HUES64 (cell line): ENCODE measurements at regions not wholly inside any gene's neighbourhood (a gene's known extent, or its start where the extent isn't known, plus 50 kb on each side); places are given as distances from the start of the nearest gene placed in this dataset.

Source experiments
- H3K27ac ChIP-seq: 2 replicates; pipeline ENCODE4 v1.7.0; 2013; ENCODE audit warnings: low read depth, low read length, inconsistent platforms
- H3K27me3 ChIP-seq: 2 replicates; pipeline ENCODE4 v1.6.1; 2013; ENCODE audit warnings: mild to moderate bottlenecking, low read length; ENCODE audit not compliant: insufficient read depth
- H3K36me3 ChIP-seq: 2 replicates; pipeline ENCODE4 v1.6.1; 2013; ENCODE audit warnings: mild to moderate bottlenecking, low read length; ENCODE audit not compliant: insufficient read depth
- H3K4me1 ChIP-seq: 2 replicates; pipeline ENCODE4 v1.6.1; 2013; ENCODE audit warnings: mild to moderate bottlenecking, low read length, moderate library complexity; ENCODE audit not compliant: insufficient read depth
- H3K4me3 ChIP-seq: 2 replicates; pipeline ENCODE4 v1.5.1; 2013; ENCODE audit warnings: mild to moderate bottlenecking, low read length, moderate library complexity
- H3K9ac ChIP-seq: 2 replicates; pipeline ENCODE4 v1.6.1; 2013; ENCODE audit warnings: mild to moderate bottlenecking, low read depth, low read length
- H3K9me3 ChIP-seq: 2 replicates; pipeline ENCODE4 v1.6.1; 2013; ENCODE audit warnings: low read depth, low read length; ENCODE audit not compliant: insufficient read depth
- WGBS: fragments of 150-250, 120-280 bp; methylation state at CpG from one replicate; pipeline ENCODE4 v1.1.7; 2013; ENCODE audit warnings: missing lambda C conversion rate; 5-methylcytosine and 5-hydroxymethylcytosine counted together

- Histone ChIP-seq H3K36me3 (no peaks in the 10 kb centered on the region), H3K4me3 (no peak overlapping the region), H3K4me1 (no peaks in the 10 kb centered on the region), H3K9ac (no peak overlapping the region), H3K27me3 (0 out of 2 replicates have a peak, but pooled peaks cover 3% of the 10 kb centered on the region), H3K9me3 (peaks cover 7% of the 10 kb centered on the region), H3K27ac (no peak overlapping the region)
- 93% methylated on average over 8 of the region's 8 CpGs for WGBS
Observed at GRCh38 chr11:134751031-134751585, 339.1 kb upstream of the B3GAT1 start.

GRCh38 chr11:134750619-134751018 is 338.6 kb upstream of the B3GAT1 start:
- no peaks in the 10 kb centered on the region for H3K4me1 ChIP-seq
- no peak overlapping the region for H3K9ac ChIP-seq
- H3K27me3 ChIP-seq: 0 out of 2 replicates have a peak, but pooled peaks cover 3% of the 10 kb centered on the region
- 94% methylated on average over 2 of the region's 2 CpGs for WGBS
- H3K27ac ChIP-seq: no peak overlapping the region
- no peak overlapping the region for H3K4me3 ChIP-seq
- peaks cover 7% of the 10 kb centered on the region for H3K9me3 ChIP-seq
- H3K36me3 ChIP-seq: no peaks in the 10 kb centered on the region

- Histone ChIP-seq H3K9me3 (peaks cover 7% of the 10 kb centered on the region), H3K4me3 (no peak overlapping the region), H3K4me1 (no peaks in the 10 kb centered on the region), H3K27ac (no peak overlapping the region), H3K36me3 (no peaks in the 10 kb centered on the region), H3K9ac (no peak overlapping the region), H3K27me3 (0 out of 2 replicates have a peak, but pooled peaks cover 3% of the 10 kb centered on the region)
- WGBS: 47% methylated on average over 5 of the region's 5 CpGs
Observed at GRCh38 chr11:134749040-134749839, 337.2 kb upstream of the B3GAT1 start.

- Histone ChIP-seq H3K4me3 (no peak overlapping the region), H3K9ac (no peak overlapping the region), H3K27me3 (0 out of 2 replicates have a peak, but pooled peaks cover 3% of the 10 kb centered on the region), H3K36me3 (no peaks in the 10 kb centered on the region), H3K9me3 (peaks cover 7% of the 10 kb centered on the region), H3K4me1 (no peaks in the 10 kb centered on the region; the same call in 1 of the 2 replicates), H3K27ac (no peak overlapping the region)
- WGBS: 87% methylated on average over 2 of the region's 2 CpGs
Observed at GRCh38 chr11:134746609-134747008, 334.6 kb upstream of the B3GAT1 start.

GRCh38 chr11:134745456-134745855 is 333.4 kb upstream of the B3GAT1 start:
- H3K4me3 ChIP-seq: no peak overlapping the region
- H3K4me1 ChIP-seq: no peaks in the 10 kb centered on the region; the same call in 1 of the 2 replicates
- no peak overlapping the region for H3K9ac ChIP-seq
- H3K9me3 ChIP-seq: peaks cover 7% of the 10 kb centered on the region
- H3K27me3 ChIP-seq: 0 out of 2 replicates have a peak, but pooled peaks cover 3% of the 10 kb centered on the region
- no peaks in the 10 kb centered on the region for H3K36me3 ChIP-seq
- 96% methylated on average over 3 of the region's 3 CpGs for WGBS
- H3K27ac ChIP-seq: no peak overlapping the region

- Histone ChIP-seq H3K4me3 (no peak overlapping the region), H3K4me1 (no peaks in the 10 kb centered on the region; the same call in 1 of the 2 replicates), H3K9ac (no peak overlapping the region), H3K27me3 (no peaks in the 10 kb centered on the region), H3K27ac (no peak overlapping the region), H3K36me3 (no peaks in the 10 kb centered on the region), H3K9me3 (peaks cover 7% of the 10 kb centered on the region)
- 95% methylated on average over 4 of the region's 4 CpGs for WGBS
Observed at GRCh38 chr11:134743820-134744195, 331.8 kb upstream of the B3GAT1 start.

GRCh38 chr11:134742956-134743819 is 331.1 kb upstream of the B3GAT1 start:
- Histone ChIP-seq H3K36me3 (no peaks in the 10 kb centered on the region), H3K27me3 (no peaks in the 10 kb centered on the region), H3K27ac (no peak overlapping the region; the same call in 1 of the 2 replicates), H3K9ac (no peak overlapping the region), H3K4me3 (no peak overlapping the region), H3K9me3 (peaks cover 3% of the 10 kb centered on the region), H3K4me1 (no peaks in the 10 kb centered on the region; the same call in 1 of the 2 replicates)
- 76% methylated on average over 12 of the region's 12 CpGs for whole genome bisulfite sequencing

GRCh38 chr11:134742224-134742612 is 330.2 kb upstream of the B3GAT1 start:
- Histone ChIP-seq H3K27me3 (no peaks in the 10 kb centered on the region), H3K9ac (no peak overlapping the region), H3K27ac (no peak overlapping the region), H3K4me3 (no peak overlapping the region), H3K9me3 (no peaks in the 10 kb centered on the region; the same call in 1 of the 2 replicates), H3K4me1 (no peaks in the 10 kb centered on the region; the same call in 1 of the 2 replicates), H3K36me3 (no peaks in the 10 kb centered on the region)
- 90% methylated on average over 6 of the region's 6 CpGs for WGBS

- Histone ChIP-seq H3K9me3 (no peaks in the 10 kb centered on the region), H3K27me3 (no peaks in the 10 kb centered on the region), H3K4me1 (no peaks in the 10 kb centered on the region; the same call in 1 of the 2 replicates), H3K36me3 (no peaks in the 10 kb centered on the region), H3K27ac (no peak overlapping the region), H3K9ac (no peak overlapping the region), H3K4me3 (no peak overlapping the region)
- 82% methylated on average over 8 of the region's 10 CpGs for WGBS
Observed at GRCh38 chr11:134741453-134742223, 329.6 kb upstream of the B3GAT1 start.

GRCh38 chr11:134740590-134741261 is 328.7 kb upstream of the B3GAT1 start:
- Histone ChIP-seq H3K9ac (no peak overlapping the region), H3K27ac (no peak overlapping the region), H3K4me3 (no peak overlapping the region), H3K36me3 (no peaks in the 10 kb centered on the region), H3K27me3 (no peaks in the 10 kb centered on the region), H3K4me1 (no peaks in the 10 kb centered on the region; the same call in 1 of the 2 replicates), H3K9me3 (no peaks in the 10 kb centered on the region)
- 92% methylated on average over 9 of the region's 9 CpGs for WGBS
